OCI-LY3 (cell line): ENCODE measurements at regions not wholly inside any gene's neighbourhood (a gene's known extent, or its start where the extent isn't known, plus 50 kb on each side); places are given as distances from the start of the nearest gene placed in this dataset.

Experiments used
- CTCF ChIP-seq: fragments of 200-600, 300-600 bp; sonication (generic); IDR thresholded peaks from 2 replicates; pipeline ENCODE4 v1.5.1; 2014; ENCODE audit warnings: antibody characterized with exemption, low read length, low read depth
- EZH2phosphoT487 ChIP-seq: fragments of 200-600 bp; shearing (Covaris generic); IDR thresholded peaks from 2 replicates; pipeline ENCODE4 v1.6.1; 2018; ENCODE audit warnings: antibody characterized with exemption, mixed run types, low read depth

GRCh38 chr7:389911-390601 is 100.1 kb downstream of the FOXL3 start:
- TF ChIP-seq CTCF, result no peak
- no peak for TF ChIP-seq EZH2phosphoT487
